HepG2 (cell line): ENCODE measurements at regions not wholly inside any gene's neighbourhood (a gene's known extent, or its start where the extent isn't known, plus 50 kb on each side); places are given as distances from the start of the nearest gene placed in this dataset.

Source experiments
- ATAC-seq: fragments of 200-7000 bp; cut with Tn5 transposase; 3 replicates; pipeline ENCODE4 v1.9.1; 2020; ENCODE audit warnings: mild to moderate bottlenecking, moderate library complexity
- BruUV-seq: library from RNA; stranded (reverse); fragments of 400-500 nt; replicated peaks from 2 replicates; lab custom pipeline; 2021; lab: Mats Ljungman, UMichigan
- CTCF ChIA-PET: fragments of 300-600 bp; formaldehyde crosslinking; extraction: SDS; loops from one replicate; lab custom pipeline; 2021; ENCODE audit warnings: low total read pairs, inconsistent platforms, low intra/inter-chr PET ratio; lab: Yijun Ruan, JAX
- POLR2A ChIA-PET: fragments of 350-600 bp; sonication (Branson Sonifier 250); formaldehyde crosslinking; loops from one replicate; lab custom pipeline; 2020; ENCODE audit warnings: antibody characterized with exemption, inconsistent platforms; lab: Yijun Ruan, JAX
- DNase-seq: peaks from one replicate; pipeline ENCODE4 v3.0.0-alpha.2; 2015; ENCODE audit warnings: low spot score
- FAIRE-seq: peaks from 3 replicates; lab custom pipeline; 2011; peaks lifted over from hg19 to GRCh38; lab: Jason Lieb, UNC
- H2AFZ ChIP-seq: one replicate; pipeline ENCODE4 v1.6.1; 2011; ENCODE audit warnings: low read length, inconsistent platforms
- H3K27ac ChIP-seq: fragments of 300-600 bp; 3 replicates; pipeline ENCODE4 v1.8.0; 2011; ENCODE audit warnings: mixed run types, mild to moderate bottlenecking, mixed read lengths, low read length, inconsistent platforms; ENCODE audit not compliant: insufficient read depth; ENCODE audit errors: extremely low read length
- H3K27me3 ChIP-seq, 2 experiments: fragments of 200-600 bp in 1 of 2; 2 replicates in 1 of 2; 3 replicates in 1 of 2; pipeline versions ENCODE4 v1.6.0 to v1.8.0; 2011; ENCODE audit warnings: low read length in 2 of 2, mild to moderate bottlenecking in 2 of 2, moderate library complexity in 2 of 2, inconsistent platforms in 1 of 2; ENCODE audit not compliant: insufficient read depth in 2 of 2, control insufficient read depth in 1 of 2
- H3K36me3 ChIP-seq, 2 experiments: fragments of 200-600 bp in 1 of 2; replicated peaks in 1 of 2; 2 replicates in 1 of 2; 3 replicates in 1 of 2; pipeline versions ENCODE4 v1.5.1 to v1.8.0; 2011; ENCODE audit warnings: low read length in 2 of 2, inconsistent platforms in 1 of 2; ENCODE audit not compliant: insufficient read depth in 2 of 2, control insufficient read depth in 1 of 2
- H3K4me1 ChIP-seq: 2 replicates; pipeline ENCODE4 v1.5.1; 2012; ENCODE audit warnings: low read length, inconsistent platforms; ENCODE audit not compliant: insufficient read depth
- H3K4me2 ChIP-seq: 2 replicates; pipeline ENCODE4 v1.6.0; 2011; ENCODE audit warnings: low read depth, low read length, inconsistent platforms
- H3K4me3 ChIP-seq, 3 experiments: fragments of 200-600 bp in 1 of 3; sonication (generic), shearing (Covaris generic) in 1 of 3; replicated peaks in 1 of 3; 2 replicates each; pipeline ENCODE4 v1.5.1; 2011 to 2016; ENCODE audit warnings: low read length in 3 of 3, inconsistent platforms in 2 of 3, low read depth in 2 of 3, mild to moderate bottlenecking in 2 of 3, control low read depth in 1 of 3, mixed read lengths in 1 of 3; ENCODE audit not compliant: insufficient read depth in 1 of 3
- H3K79me2 ChIP-seq: one replicate; pipeline ENCODE4 v1.6.1; 2011; ENCODE audit warnings: low read length, inconsistent platforms; ENCODE audit not compliant: insufficient read depth
- H3K9ac ChIP-seq: 2 replicates; pipeline ENCODE4 v1.6.0; 2011; ENCODE audit warnings: mild to moderate bottlenecking, low read depth, low read length, inconsistent platforms; ENCODE audit not compliant: insufficient read depth
- H3K9me3 ChIP-seq: 2 replicates; pipeline ENCODE4 v1.5.1; 2012; ENCODE audit warnings: mild to moderate bottlenecking, low read length
- H4K20me1 ChIP-seq: 2 replicates; pipeline ENCODE4 v1.6.0; 2011; ENCODE audit warnings: inconsistent platforms, mild to moderate bottlenecking, low read length, moderate library complexity; ENCODE audit not compliant: insufficient read depth
- CCAR2 ChIP-seq: fragments of 200-400 bp; formaldehyde crosslinking; optimal IDR thresholded peaks from 2 replicates; pipeline ENCODE3; 2018; ENCODE audit warnings: low read depth, mild to moderate bottlenecking, low read length, moderate library complexity
- CEBPB ChIP-seq: IDR thresholded peaks from 2 replicates; pipeline ENCODE4 v1.6.1; 2011; ENCODE audit warnings: low read depth, low read length, improper control_type of control experiment, borderline replicate concordance
- FOXP1 ChIP-seq, 2 experiments: fragments of 450-650 bp in 1 of 2; IDR thresholded peaks; 2 replicates each; pipeline ENCODE4 v1.6.1; 2017 to 2018; ENCODE audit warnings: antibody characterized with exemption in 1 of 2
- MED13 ChIP-seq: sonication (generic); formaldehyde crosslinking; IDR thresholded peaks from 2 replicates; pipeline ENCODE4 v1.5.0; 2020; ENCODE audit warnings: missing genetic modification reagents
- MEIS2 ChIP-seq: sonication (generic); formaldehyde crosslinking; IDR thresholded peaks from 2 replicates; pipeline ENCODE4 v1.9.0; 2021; ENCODE audit warnings: mild to moderate bottlenecking, missing genetic modification reagents
- MYC ChIP-seq: sonication (generic); formaldehyde crosslinking; IDR thresholded peaks from 2 replicates; pipeline ENCODE4 v1.9.0; 2021; ENCODE audit warnings: missing genetic modification reagents, borderline replicate concordance
- SKI ChIP-seq: fragments of 450-650 bp; IDR thresholded peaks from one replicate; pipeline ENCODE4 v1.6.1; 2018; ENCODE audit warnings: mild to moderate bottlenecking; ENCODE audit not compliant: partially characterized antibody
- THYN1 ChIP-seq: sonication (generic); formaldehyde crosslinking; IDR thresholded peaks from 2 replicates; pipeline ENCODE4 v1.8.1; 2023; ENCODE audit warnings: low read depth, mild to moderate bottlenecking, moderate library complexity, missing genetic modification reagents, borderline replicate concordance
- ZNF138 ChIP-seq: sonication (generic); formaldehyde crosslinking; IDR thresholded peaks from 2 replicates; pipeline ENCODE4 v1.5.0; 2020; ENCODE audit warnings: mild to moderate bottlenecking, low read depth, missing genetic modification reagents
- ZNF160 ChIP-seq: sonication (generic); formaldehyde crosslinking; IDR thresholded peaks from 2 replicates; pipeline ENCODE4 v1.8.0; 2022; ENCODE audit warnings: mild to moderate bottlenecking, inconsistent platforms, missing genetic modification reagents
- ZNF569 ChIP-seq: sonication (generic); formaldehyde crosslinking; IDR thresholded peaks from 2 replicates; pipeline ENCODE4 v1.5.0; 2020; ENCODE audit warnings: mild to moderate bottlenecking, missing genetic modification reagents, moderate library complexity, borderline replicate concordance
- ZNF709 ChIP-seq: sonication (generic); formaldehyde crosslinking; IDR thresholded peaks from 2 replicates; pipeline ENCODE4 v1.5.0; 2020; ENCODE audit warnings: mild to moderate bottlenecking, missing genetic modification reagents
- ZNF749 ChIP-seq: sonication (generic); formaldehyde crosslinking; IDR thresholded peaks from 2 replicates; pipeline ENCODE4 v1.8.0; 2022; ENCODE audit warnings: mild to moderate bottlenecking, missing genetic modification reagents, moderate library complexity, borderline replicate concordance
- WGBS: methylation state at CpG from one replicate; pipeline ENCODE4 v1.1.6; 2017; ENCODE audit warnings: low lambda C conversion rate; 5-methylcytosine and 5-hydroxymethylcytosine counted together
- in situ Hi-C: cut with HindIII; loops from 2 replicates; pipeline ENCODE4 v1.10.0; 2017; ENCODE audit warnings: low pct_unique_long_range_greater_than_20kb; ENCODE audit not compliant: extremely low pct_ligation_motif_present
- intact Hi-C: fragments of 100-400 bp; cut with micrococcal nuclease; formaldehyde crosslinking; loops from one replicate; pipeline ENCODE4 v1.10.0; 2022; ENCODE audit not compliant: unreplicated experiment

GRCh38 chr1:90780981-90781380 is 63.9 kb upstream of the BARHL2 start:
- H3K4me1 ChIP-seq: no peaks in the 10 kb centered on the region
- intact Hi-C loops (no loop called here), in situ Hi-C loops (no loop called here)
- H3K79me2 ChIP-seq: no peaks in the 10 kb centered on the region
- ATAC-seq (no peak), DNase-seq (no peak), FAIRE-seq (no peak)
- H3K36me3 ChIP-seq: no peaks in the 10 kb centered on the region
- H3K4me2 ChIP-seq: no peak overlapping the region
- H4K20me1 ChIP-seq: no peaks in the 10 kb centered on the region
- ChIA-PET POLR2A (no interaction called here), CTCF (no interaction called here)
- no peak overlapping the region for H2AFZ ChIP-seq
- H3K4me3 ChIP-seq: no peak overlapping the region
- TF ChIP-seq ZNF709 (CRISPR knock-in tag) (no peak), ZNF138 (CRISPR knock-in tag) (no peak), SKI (no peak), ZNF749 (CRISPR knock-in tag) (no peak), CCAR2 (no peak), FOXP1 (IDR thresholded peaks at IDR 0.05) (no peak), FOXP1 (CRISPR knock-in tag; IDR thresholded peaks at IDR 0.05) (no peak), ZNF569 (no peak)
- H3K27me3 ChIP-seq: no peaks in the 10 kb centered on the region
- no TSS peak for BruUV-seq
- 95% methylated on average over 2 of the region's 2 CpGs for WGBS
- no peaks in the 10 kb centered on the region for H3K9me3 ChIP-seq
- H3K9ac ChIP-seq: no peak overlapping the region
- no peak overlapping the region for H3K27ac ChIP-seq

- no peaks in the 10 kb centered on the region for H3K9me3 ChIP-seq
- H4K20me1 ChIP-seq: no peaks in the 10 kb centered on the region
- WGBS: 12% methylated on average over 4 of the region's 4 CpGs
- ATAC-seq: no peak
- no peaks in the 10 kb centered on the region for H3K36me3 ChIP-seq
- no peak overlapping the region for H2AFZ ChIP-seq
- H3K27ac ChIP-seq: no peak overlapping the region
- POLR2A ChIA-PET: no interaction called here
- H3K27me3 ChIP-seq: no peaks in the 10 kb centered on the region
- no peak for FAIRE-seq
- no peaks in the 10 kb centered on the region for H3K4me1 ChIP-seq
- H3K4me3 ChIP-seq: no peak overlapping the region
- no peak for DNase-seq
- CTCF ChIA-PET: no interaction called here
- in situ Hi-C loops (no loop called here), intact Hi-C loops (no loop called here)
- no peak overlapping the region for H3K9ac ChIP-seq
- BruUV-seq: no TSS peak
- TF ChIP-seq MYC (CRISPR knock-in tag): no peak
- TF ChIP-seq MEIS2 (CRISPR knock-in tag): no peak
- TF ChIP-seq CEBPB: peak; percentile 63
- no peak for TF ChIP-seq MED13 (CRISPR knock-in tag)
- no peak for TF ChIP-seq THYN1
- TF ChIP-seq ZNF160: no peak
- H3K4me2 ChIP-seq: no peak overlapping the region
- H3K79me2 ChIP-seq: no peaks in the 10 kb centered on the region
These were observed 62.5 kb upstream of the BARHL2 start for GRCh38 chr1:90779573-90779972.
